Stimulated activated CD8-positive, alpha-beta memory T cell treated with anti-CD3 and anti-CD28 coated beads, Interleukin-4, amount 100 ng/mL, for 4 hours (primary cell): ENCODE measurements at regions not wholly inside any gene's neighbourhood (a gene's known extent, or its start where the extent isn't known, plus 50 kb on each side); places are given as distances from the start of the nearest gene placed in this dataset.
"Not testable (repeated sequence)": the region's sequence is repeated elsewhere in the genome, so short reads cannot be mapped to it uniquely, and the experiment has no call there.

Experiments
- DNase-seq, 2 donors: peaks; one replicate each; pipeline ENCODE4 v3.0.0-alpha.2; 2020; ENCODE audit warnings: low read depth in 2 of 2, low spot score in 1 of 2

- DNase-seq, result no peak
Observed at GRCh38 chr3:152768478-152768877, 66.5 kb upstream of the P2RY1 start.

GRCh38 chr3:152769523-152769922 is 65.4 kb upstream of the P2RY1 start:
- no peak for DNase-seq

GRCh38 chr3:152770296-152770695 is 64.6 kb upstream of the P2RY1 start:
- DNase-seq, result no peak

DNA sequence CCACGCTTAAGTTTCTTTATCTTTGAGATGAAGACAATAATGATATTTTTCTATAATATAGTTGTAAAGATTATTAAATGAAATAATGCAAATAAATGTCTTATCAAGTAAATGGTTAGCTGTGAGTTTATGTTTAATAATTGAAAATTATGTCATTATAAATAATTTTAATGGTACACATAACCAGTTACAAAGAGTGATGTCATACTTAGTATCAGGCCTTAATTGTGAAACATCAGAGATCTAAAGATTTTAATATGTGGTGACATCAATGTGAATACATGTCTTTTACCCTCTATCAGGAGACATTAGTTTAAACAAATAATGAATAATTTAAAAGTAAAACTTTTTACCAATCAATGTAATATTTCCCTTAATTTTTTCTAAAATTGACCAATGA is 63.8 kb upstream of the P2RY1 start:
- DNase-seq, result no peak

GRCh38 chr3:152772674-152773225 is 62.2 kb upstream of the P2RY1 start:
- no peak for DNase-seq

- DNase-seq, result no peak
Observed at GRCh38 chr3:152773633-152774032, 61.3 kb upstream of the P2RY1 start.

DNA sequence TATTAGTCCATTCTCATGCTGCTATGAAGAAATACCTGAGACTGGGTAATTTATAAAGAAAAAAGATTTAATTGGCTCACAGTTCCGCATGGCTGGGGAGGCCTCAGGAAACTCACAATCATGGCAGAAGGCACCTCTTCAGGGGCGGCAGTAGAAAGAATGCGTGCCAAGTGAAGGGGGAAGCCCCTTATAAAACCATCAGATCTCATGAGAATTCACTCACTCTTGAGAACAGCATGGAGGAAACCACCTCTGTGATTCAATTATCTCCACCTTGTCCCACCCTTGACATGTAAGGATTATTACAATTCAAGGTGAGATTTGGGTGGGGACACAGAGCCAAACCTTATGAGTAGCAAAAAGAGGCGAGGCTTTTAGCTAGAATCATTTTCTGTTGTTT is 60.7 kb upstream of the P2RY1 start:
- DNase-seq, result not testable (repeated sequence)

DNA sequence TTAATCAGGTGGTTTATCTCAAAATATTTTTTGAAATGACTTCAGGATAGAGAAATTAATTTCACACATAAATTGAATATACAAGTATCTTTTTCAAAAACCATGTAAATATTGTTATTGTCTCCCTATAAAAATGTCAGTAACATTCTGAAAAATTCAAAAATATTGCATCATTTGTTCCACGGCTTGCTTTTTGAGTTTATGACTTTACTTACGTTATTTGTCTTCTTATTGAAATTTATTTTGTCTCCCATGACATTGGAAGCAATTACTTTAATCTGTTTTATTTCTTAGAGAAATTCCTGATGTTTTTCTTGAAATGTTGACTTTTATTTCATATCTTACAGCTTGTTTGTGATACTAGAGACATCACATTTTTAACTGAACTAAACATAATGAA is 56.9 kb upstream of the P2RY1 start:
- DNase-seq, result no peak

- no peak for DNase-seq
Observed at GRCh38 chr3:152779653-152780052, 55.3 kb upstream of the P2RY1 start.

DNA sequence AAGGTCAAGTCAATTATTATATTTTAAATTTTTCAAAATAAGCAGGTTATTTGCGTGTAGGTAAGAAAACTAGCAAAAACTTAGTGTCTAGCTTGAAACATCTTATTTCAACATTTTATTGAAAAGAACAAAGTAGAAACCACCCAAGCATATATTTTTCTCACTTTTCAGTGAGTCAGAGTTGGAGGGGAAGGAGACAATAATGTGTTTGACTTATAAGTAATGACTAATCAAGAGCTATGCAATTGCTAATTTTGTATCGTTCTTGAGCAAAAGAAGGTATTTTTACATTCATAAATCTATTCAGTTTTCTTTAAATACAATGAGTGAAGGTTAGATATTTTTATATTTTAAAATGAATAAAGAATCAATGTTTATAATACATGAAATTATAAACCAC is 54.4 kb upstream of the P2RY1 start:
- DNase-seq, result no peak

- no peak for DNase-seq
Observed at GRCh38 chr3:152785051-152785450, 49.9 kb upstream of the P2RY1 start.
